ENCODE measurements at regions not wholly inside any gene's neighbourhood (a gene's known extent, or its start where the extent isn't known, plus 50 kb on each side); places are given as distances from the start of the nearest gene placed in this dataset.

GRCh38 chr10:79012567-79012966, 56.2 kb upstream of the ZMIZ1 start:
- TF ChIP-seq ZNF274 (IDR thresholded peaks at IDR 0.05; ENCODE audit: low read depth, low read length) (no peak), YY1 (IDR thresholded peaks at IDR 0.05; ENCODE audit: insufficient read depth, insufficient read length) (no peak)
